Uterus (tissue), 2 donors: ENCODE measurements at regions not wholly inside any gene's neighbourhood (a gene's known extent, or its start where the extent isn't known, plus 50 kb on each side); places are given as distances from the start of the nearest gene placed in this dataset.

Experiments used
- POLR2A ChIP-seq, 2 donors: fragments of 450-650 bp; IDR thresholded peaks; one replicate each; pipeline ENCODE4 v1.6.1; 2016; ENCODE audit warnings: antibody characterized with exemption in 2 of 2, mild to moderate bottlenecking in 1 of 2, moderate library complexity in 1 of 2
- TF ChIP-seq, protein P1 (sequence below), 4 experiments: fragments of 200-600 bp in 2 of 4; fragments of 450-650 bp in 2 of 4; sonication (generic) in 2 of 4; IDR thresholded peaks; one replicate each; pipeline ENCODE4 v1.5.1; 2016 to 2019; ENCODE audit warnings: antibody characterized with exemption in 4 of 4, mild to moderate bottlenecking in 2 of 4, moderate library complexity in 1 of 4

DNA sequence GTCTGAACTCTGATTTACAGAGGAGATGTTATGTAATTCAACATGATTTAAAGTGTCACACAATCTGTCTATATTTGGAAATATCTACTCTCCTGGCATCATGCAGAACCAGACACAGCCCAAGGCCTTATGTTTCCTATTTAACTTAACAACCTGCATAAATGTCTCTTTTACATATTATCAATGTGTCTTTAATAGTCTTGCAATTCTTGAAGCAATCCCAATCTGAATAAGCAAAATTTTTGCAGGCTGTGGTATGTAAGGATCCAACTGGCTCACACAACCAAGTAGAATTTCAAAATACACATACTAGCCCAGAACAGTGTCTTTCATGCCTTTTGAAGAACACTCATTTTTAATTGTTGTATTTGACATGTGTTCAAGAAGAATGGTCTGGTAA is 443.2 kb downstream of the MAFB start:
- TF ChIP-seq, protein P1, sequence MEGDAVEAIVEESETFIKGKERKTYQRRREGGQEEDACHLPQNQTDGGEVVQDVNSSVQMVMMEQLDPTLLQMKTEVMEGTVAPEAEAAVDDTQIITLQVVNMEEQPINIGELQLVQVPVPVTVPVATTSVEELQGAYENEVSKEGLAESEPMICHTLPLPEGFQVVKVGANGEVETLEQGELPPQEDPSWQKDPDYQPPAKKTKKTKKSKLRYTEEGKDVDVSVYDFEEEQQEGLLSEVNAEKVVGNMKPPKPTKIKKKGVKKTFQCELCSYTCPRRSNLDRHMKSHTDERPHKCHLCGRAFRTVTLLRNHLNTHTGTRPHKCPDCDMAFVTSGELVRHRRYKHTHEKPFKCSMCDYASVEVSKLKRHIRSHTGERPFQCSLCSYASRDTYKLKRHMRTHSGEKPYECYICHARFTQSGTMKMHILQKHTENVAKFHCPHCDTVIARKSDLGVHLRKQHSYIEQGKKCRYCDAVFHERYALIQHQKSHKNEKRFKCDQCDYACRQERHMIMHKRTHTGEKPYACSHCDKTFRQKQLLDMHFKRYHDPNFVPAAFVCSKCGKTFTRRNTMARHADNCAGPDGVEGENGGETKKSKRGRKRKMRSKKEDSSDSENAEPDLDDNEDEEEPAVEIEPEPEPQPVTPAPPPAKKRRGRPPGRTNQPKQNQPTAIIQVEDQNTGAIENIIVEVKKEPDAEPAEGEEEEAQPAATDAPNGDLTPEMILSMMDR (IDR thresholded peaks at IDR 0.05) = no peak
- no peak for TF ChIP-seq POLR2A (IDR thresholded peaks at IDR 0.05)
